ENCODE measurements at regions not wholly inside any gene's neighbourhood (a gene's known extent, or its start where the extent isn't known, plus 50 kb on each side); places are given as distances from the start of the nearest gene placed in this dataset.

DNA sequence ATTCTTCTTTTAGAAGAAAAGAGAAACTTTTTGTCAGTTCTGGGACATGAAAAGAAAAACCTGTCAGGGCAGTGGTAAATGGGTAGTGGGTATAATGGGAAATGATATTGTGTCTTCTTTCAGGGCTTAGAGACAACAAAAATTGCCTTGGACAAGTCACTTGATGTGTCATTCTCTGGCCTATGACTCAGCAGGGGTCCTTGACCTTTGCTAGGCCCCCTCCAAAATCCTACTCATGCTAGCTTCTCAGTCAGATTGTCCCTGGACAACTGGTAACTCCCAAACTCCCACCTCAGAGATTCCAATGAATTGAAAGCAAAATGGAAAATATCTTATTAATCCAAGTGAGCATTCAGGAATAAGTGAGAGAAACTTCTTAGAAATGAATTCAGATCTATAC, 258.8 kb upstream of the SPRY2 start:
- no peak for FAIRE-seq

DNA sequence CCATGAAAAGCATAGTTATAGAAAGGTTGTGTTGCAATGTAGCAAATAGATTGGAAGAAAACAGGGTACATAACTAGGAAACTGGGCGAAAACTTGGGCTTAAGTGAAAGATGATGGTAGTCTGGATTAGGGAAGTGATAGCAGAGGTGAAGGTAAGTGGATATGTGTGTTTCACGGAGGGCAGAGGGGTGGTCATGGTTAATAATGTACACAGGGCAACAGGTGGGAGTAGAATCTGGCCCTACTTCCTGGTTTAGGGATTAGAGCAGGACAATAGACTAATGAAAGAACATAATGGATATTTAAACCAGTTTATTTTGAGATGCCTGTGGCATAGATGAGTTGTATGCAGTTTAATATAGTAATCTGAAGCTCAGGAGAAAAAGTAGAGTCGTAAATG, 257.3 kb upstream of the SPRY2 start:
- FAIRE-seq = no peak

DNA sequence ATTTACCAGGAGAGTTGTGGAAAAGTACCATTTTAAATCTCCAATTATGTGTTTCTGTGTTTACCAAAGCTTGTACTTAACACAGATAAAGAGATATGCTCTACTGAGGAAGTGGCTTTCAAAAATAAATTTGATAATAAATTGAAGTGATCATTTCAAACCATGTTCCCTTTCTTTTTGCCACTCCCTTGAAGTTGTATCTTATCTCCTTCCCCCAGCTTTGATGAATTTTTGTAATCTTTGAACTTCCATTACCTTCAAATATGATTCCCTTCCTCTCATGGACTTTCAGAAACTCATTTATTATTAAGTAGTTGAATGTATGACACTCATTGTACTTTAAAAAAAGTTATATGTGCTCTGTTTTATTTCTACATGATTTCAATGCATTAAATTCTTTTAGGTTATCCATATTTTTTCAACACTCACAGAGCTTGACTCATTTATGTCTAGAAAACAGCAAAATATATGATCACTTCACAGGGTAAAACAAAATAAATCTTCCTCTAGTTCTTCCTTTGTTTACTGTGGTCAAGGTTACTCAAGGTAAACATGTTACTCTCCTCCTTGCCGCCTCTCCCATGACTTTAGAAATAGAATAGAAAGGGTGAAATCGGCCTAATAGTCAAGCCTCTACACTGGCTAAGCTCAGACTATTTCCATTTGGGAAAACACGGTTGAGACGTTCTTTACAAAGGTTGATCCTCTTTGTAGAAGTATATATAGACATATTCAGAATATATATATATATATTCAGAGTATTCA, 251.2 kb upstream of the SPRY2 start:
- no peak for FAIRE-seq

DNA sequence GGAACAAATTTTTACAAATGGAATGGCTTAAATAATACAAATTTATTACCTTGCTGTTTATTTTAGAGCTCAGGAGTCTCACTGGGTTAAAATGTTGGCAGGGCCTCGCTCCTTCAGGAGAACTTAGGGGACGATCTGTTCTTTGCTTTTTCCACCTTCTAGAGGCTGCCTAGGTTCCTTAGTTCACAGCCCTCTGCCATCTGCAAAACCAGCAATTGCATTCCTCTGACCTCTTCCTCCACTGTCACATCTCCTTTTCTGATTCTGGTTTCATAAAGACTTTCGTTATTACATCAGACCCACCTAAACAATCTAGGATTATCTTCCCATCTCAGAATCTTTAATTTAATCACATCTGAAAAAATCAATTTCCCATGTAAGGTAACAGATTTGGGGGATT, 249.6 kb upstream of the SPRY2 start:
- no peak for FAIRE-seq

DNA sequence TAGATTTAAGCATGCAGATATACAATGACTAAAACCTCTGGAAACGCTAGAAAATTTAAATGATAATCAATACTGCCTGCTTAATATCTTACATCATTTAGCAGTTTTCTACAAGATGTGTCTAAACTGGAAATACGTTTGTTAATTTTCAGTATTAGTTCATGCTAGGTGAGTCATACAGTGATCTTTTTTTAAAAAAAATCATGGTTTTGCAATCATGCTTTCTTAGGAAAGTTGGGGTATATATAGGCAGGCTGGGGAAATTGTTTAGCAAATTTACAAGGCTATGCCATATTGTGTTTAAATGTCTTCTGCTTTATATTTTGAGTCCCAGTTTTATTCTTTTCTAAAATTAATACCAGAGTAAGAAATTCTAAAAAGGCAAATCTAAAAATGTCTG, 245.4 kb upstream of the SPRY2 start:
- FAIRE-seq = no peak

DNA sequence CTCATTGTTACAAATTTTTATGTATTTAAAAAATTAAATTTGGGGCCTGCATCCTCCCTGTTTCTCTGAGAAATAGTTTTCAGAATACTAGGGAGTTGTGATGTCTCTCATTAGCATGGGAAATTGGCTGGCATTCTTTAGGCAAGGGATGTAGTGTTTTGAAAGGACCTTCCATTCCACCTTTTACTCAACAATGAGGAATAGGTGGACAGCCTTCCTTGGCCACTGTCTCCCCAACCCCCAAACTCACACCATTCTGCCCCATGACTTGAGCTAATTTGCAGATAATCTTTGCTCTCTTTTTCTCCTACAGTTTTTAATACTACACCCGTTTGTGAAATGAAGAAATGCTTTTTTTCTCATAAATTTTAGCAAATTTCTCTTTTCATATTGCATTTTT, 244.6 kb upstream of the SPRY2 start:
- FAIRE-seq = no peak

DNA sequence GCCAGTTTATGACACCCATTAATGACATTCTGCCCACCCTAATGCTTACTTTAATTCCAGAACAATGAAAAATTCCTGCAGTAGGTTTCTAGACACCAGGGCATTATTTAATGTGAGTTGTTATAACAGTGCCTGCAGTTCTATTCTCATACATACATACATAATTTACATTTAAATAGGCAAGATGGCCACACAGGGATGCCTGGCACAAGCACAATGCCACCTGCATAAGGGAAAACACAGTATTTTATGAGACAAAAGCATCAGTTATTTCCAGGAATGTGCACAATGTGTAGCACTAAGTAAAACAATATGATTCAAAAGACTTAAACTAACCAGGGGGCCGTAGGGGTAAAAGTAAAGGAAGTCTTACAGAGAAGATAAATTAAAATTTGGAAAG, 243.9 kb upstream of the SPRY2 start:
- no peak for FAIRE-seq

DNA sequence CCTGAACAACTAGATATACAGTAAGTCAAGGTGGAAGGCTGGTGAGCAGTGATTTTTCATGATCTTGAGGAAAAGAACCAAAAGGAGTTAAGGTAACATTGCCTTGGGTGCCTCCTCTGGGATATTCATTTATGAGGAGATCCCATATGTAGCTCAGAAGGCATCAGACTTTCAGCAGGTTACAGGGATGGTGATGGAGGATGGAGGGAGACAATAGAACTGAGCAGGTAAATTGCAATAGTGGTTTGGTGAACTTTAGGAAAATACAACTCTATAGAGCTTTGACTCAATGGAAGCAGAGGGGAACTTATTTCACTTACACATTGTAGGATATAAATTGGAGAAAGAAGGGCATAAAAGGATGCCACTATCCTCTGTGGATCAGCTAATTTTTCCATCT, 243.4 kb upstream of the SPRY2 start:
- no peak for FAIRE-seq

DNA sequence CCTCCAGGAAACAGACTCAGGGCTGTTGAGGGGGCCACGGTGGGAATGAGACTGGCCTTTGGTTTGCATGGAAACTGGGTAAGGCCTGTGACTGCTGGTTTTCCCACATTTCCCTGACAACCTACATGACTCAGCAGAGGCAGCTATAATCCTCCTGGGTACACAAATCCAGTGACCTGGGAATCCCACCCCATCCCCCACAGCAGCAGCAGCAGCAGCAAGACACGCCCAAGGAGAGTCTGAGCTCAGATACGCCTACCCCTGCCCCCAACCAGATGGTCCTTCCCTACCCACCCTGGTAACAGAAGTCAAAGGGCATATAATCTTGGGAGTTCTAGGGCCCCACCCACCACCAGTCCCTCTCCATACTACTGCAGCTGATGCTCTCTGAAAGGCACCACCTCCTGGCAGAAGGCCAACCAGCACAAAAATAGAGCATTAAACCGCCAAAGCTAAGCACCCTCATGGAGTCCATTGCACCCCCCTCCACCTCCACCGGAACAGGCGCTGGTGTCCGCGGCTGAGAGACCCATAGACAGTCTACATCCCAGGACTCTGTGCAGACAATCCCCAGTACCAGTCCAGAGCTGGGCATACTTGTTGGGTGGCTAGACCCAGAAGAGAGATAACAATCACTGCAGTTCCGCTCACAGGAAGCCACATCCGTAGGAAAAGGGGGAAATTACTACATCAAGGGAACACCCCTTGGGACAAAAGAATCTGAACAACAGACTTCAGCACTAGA, 237.2 kb upstream of the SPRY2 start:
- FAIRE-seq = no peak

DNA sequence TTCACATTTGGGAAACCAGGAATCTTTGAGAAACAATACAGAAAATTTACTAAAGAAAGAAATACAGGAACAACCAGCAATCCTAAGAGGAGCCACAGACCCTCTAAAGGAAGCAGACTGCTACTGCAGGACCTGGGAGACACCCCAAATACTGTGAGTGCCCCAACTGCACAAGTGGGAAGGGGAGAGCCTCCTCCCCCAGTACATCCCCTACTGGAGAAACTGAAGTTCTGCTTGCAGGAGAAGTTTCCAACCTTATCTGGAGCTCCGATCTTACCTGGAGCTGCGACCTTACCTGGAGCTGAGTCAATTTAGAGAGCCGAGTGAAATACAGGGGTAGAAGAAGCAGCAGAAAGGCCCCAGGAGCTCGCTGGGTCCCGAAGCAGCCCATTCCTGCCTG, 236.4 kb upstream of the SPRY2 start:
- no peak for FAIRE-seq

DNA sequence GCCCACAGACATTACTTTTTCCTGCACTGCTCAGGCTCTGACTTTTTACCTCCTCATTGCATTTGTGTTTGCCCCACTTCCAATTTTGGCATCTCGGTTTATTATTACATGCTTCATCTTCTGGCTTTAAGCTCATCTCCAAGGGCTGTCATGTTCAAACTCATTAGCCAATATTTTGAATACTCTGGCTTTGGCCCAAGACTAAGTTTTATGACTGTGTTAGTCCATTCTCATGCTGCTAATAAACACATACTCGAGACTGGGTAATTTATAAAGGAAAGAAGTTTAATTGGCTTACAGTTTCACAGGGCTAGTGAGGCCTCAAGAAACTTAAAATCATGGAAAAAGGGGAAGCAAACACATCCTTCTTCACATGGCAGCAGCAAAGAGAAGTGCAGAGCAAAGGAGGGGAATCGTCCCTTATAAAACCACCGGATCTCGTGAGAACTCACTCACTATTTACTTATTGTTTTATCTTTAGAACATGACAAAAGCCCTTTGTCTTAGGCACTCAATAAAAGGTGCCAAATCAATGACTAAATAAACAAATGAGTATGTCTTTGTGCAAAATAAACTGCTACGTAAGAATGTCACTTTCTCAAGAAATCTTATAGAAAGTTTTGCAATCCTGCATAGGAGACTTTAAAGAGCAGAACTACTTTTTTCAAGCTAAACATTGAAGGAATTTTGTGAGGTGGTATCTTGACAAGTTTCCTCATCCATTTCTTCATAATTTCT, 233.4 kb upstream of the SPRY2 start:
- no peak for FAIRE-seq

DNA sequence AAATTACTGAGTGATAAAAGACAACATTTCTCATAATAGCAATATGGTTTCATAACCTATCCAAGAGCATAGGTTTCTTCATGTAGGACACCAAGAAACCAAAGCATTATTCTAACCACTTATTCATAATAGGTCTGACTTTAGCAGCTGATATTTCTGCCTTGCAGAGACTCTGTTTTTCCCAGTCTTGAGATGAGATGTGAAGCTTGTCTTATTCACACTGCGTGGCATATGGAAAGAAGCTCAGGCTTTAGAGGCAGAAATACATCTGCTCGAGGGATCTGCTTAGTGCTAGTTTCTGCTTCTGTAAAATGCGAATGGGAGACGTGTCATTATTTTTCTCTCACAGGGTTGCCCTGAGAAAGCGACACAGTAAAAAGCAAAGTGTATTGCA, 232.0 kb upstream of the SPRY2 start:
- no peak for FAIRE-seq

DNA sequence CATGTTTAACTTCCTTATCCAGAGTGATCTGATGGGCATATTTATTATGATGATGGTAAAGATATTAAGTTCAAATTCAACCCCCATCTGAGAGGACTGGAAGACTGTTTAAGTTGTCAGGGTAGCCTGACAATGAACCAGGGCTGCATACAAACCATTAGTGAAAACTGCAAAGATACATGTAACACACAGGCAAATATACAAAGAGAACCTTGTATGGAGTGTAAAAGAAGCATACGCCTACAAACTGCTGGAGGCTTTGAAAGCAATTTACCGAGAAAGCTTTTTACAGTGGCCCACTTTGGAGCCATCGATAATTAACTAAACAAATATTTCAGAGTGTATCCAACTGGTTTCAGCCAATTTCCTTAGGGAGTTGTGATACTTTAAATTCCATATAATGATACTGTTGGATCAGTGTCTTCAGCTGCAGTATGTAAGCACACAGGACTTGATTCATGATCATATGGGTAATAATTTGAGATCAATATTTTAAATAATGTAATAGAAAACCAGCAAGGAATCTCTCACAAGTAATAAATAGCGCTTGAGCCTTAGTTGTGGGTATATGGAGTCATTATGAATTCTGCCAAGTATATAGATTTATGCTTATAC, 231.5 kb upstream of the SPRY2 start:
- FAIRE-seq = no peak

DNA sequence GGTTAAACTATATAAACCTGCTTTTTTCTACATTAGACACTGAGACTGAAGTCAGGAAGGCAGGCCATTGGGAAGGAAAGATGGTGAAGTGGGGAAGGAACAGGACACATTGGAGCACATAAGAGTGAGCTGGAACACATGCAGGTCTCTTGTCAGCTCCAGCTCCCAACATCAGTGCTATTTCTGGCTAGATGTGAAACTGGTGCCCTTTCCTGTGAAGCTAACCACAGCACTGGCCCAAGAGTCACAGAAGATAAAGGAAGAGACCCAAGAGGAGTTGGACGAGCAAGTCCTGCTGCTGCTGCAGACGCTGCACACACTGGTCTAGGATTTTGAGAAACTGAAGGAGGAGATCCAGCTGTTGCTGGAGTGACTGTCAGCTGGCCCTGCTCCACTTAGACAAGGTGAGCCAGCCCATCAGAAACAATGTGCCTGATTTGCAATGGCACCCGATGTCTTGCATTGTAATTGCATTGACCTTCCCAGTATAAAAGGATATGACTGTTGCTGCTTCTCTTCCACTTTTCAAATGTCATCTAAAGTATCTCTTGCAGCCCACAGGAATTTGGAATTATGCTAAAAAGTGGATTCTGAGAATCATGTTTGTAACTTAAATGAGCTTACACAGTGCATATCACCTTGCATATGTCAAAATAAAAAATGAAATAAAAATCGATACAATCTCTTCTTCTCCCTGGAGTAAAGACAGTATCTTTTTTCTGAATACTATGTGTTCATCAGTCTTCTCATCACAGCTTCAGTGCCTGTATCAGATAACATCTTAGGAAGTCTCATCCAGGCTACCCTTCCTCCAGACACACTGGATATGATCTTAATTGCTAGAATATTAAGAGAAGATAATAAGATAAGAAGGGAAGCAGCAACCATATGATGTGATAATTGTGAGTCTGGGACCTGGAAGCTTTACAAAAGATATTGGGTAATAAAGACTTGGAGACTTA, 230.7 kb upstream of the SPRY2 start:
- no peak for FAIRE-seq

DNA sequence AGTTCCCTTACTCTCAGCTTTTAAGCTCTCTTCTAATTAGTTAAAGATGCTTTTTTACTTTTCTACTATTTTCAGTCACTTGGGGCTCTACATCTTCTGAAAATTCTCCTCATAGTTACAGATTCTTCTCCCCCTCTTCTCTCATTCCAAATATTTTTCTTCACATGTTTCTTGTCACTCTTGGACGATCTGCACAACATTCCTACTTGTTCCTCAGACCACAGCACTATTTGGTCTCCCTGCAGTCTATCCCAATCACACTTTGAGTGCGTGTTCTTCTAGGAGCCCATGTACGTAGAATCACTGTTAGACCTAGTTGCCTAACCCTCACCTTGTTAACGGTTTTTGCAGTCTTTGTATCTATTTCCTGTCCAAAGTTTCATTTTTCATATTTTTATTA, 222.5 kb upstream of the SPRY2 start:
- no peak for FAIRE-seq

DNA sequence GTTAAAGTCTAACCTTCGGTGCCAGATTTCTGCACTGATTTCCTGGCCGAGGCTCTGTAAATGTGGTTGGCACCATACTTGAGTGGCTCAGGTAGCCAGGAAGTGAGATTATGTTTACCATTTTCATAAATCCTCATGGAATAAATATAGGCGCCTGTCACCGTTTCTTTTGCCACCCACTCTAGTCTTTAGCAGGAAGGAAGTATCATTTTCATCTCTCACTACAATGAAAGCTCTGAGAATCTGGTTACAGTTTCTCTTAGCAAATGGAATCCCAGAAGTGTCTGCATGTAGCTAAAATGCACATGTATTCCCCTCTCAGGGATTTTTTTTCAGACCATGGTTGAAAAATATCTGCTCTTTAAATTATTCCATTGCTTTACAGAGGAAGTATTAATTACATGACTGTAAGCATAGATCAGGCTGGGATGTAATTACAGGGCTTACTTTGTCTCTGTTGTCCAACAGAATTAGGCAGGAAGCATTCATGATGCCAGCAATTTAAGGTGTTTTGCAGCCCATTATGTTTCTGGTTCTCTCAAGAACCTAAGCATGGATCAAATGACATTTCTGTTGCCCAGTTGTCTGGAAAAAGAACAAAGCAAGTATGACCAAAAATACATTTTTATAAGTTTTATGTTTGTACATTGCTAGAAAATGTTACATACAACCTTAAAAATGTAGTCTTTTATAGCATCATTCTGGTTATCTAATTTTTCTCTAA, 221.7 kb upstream of the SPRY2 start:
- FAIRE-seq = no peak

DNA sequence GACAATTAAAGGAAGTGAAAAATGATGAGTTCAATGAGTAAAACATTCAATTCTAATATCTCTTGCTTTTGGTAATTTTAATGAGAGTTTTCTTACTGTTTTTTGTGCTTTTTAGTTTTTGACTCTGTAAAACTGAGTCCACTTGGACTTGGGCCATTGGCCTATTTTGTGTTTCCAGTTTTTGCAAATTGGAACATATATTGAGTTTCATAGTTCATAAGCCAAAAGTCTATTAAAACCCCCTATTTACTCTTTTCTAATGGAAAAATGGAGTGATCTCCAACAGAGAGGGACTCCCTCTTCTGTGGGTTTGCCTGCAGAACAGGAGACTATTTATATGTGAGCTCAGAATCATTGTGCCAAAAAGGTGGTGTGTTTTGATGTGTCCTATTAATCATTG, 219.7 kb upstream of the SPRY2 start:
- FAIRE-seq = no peak

DNA sequence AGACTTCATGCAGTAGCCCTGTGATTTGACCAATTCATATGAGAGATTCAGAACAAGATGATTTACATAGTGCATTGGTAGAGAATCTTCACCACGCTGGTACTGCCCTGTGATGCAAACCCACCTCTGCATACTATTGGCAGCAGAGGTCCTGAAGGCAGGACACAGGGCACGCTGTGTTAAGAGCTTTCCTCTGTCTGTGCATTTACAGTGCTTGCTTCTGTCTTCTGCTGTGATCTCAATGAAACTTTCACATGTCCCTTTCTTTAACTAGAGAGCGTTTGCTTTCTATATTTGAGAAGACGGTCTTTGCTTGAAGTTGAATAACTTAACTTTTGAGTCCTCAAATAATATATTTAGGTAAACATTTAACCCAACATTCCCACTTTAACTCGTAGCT, 219.0 kb upstream of the SPRY2 start:
- no peak for FAIRE-seq

DNA sequence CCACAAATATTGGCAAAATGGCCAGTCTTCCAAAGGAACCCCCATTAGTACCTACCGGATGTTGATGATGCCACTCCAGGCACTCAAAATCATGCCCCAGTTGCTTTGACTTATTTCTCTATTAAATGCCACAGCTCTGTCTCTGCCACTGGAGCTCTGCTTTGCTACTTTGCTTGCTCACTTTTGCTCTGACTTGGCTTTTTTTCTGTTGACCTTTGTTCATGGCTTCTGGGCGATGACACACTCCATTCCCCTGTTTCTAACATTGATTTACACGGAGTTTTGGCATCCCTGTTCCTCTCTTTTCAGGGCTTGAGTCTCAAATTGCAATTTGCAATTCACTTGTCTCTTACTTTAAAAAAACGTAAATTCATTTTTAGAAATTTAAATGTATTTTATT, 217.1 kb upstream of the SPRY2 start:
- no peak for FAIRE-seq

DNA sequence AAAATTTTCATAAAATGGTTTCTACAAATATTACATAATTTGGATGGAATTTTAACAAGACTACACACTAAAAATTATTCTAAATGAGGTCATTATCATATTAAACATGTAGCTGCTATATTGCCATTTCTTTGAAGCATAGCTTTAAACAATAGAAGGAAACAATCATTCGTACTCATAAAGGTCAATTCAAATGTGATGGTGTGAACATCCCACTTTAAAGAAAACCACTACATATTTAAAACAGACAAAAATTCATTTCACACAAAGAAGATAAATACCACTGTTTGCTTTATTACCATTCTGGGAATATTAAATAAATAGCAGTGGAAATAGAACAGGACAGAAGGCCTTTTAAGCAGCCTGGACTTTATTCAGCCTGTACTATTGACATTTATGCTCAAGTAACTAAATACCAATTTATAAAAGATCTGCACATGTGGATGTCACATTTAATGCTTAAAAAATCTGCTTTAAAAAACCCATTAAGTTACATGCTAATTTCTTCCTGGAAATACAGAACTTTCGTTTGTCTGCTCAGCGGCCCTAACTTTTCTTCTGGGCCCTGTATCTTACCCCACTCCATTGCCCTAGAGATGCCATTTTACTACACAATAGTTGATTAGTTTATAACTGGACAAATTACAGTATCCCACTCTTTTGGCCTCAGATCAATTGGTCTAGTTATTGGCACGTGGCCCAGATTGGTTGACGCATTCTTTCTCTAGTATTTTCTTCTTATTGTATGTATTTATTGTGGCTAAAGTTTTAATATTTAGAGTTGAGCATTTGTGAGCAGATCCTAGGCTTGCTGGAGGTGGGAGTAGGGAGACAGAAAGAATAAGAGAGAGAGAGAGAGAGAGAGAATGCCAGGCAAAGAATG, 215.1 kb upstream of the SPRY2 start:
- no peak for FAIRE-seq

All from G401.6 (cell line).